ENCODE measurements at regions not wholly inside any gene's neighbourhood (a gene's known extent, or its start where the extent isn't known, plus 50 kb on each side); places are given as distances from the start of the nearest gene placed in this dataset.

GRCh38 chr15:29589975-29590374 lies 232.3 kb downstream of the TJP1 start:
- Histone ChIP-seq H3K27ac (ENCODE audit: extremely low read depth, low read depth, low read length) (no peak overlapping the region), H3K4me3 (ENCODE audit: low read depth, low read length) (no peak overlapping the region), H3K9me3 (ENCODE audit: control insufficient read depth, insufficient read depth, low read depth, low read length) (no peaks in the 10 kb centered on the region), H3K4me1 (ENCODE audit: control insufficient read depth, insufficient read depth, low read length) (no peaks in the 10 kb centered on the region), H3K36me3 (ENCODE audit: control insufficient read depth in 2 of 2, insufficient read depth in 1 of 2, low read length in 2 of 2) (no peaks in the 10 kb centered on the region)
- TF ChIP-seq ZNF114 (tag by site-specific recombination; IDR thresholded peaks at IDR 0.05) (no peak), ZNF416 (tag by site-specific recombination; IDR thresholded peaks at IDR 0.05) (no peak), ZNF658 (tag by site-specific recombination; IDR thresholded peaks at IDR 0.05) (no peak), ZNF202 (tag by site-specific recombination; IDR thresholded peaks at IDR 0.05; ENCODE audit: borderline replicate concordance) (no peak), ZNF785 (tag by site-specific recombination; IDR thresholded peaks at IDR 0.05) (no peak), ZNF404 (tag by site-specific recombination; IDR thresholded peaks at IDR 0.05) (no peak), ZNF184 (tag by site-specific recombination; IDR thresholded peaks at IDR 0.05) (no peak), ZFP3 (tag by site-specific recombination; IDR thresholded peaks at IDR 0.05; ENCODE audit: low read depth) (no peak), ZNF211 (tag by site-specific recombination; IDR thresholded peaks at IDR 0.05; ENCODE audit: low read depth) (no peak), ZNF175 (tag by site-specific recombination; IDR thresholded peaks at IDR 0.05) (no peak), GLI4 (tag by site-specific recombination; IDR thresholded peaks at IDR 0.05) (no peak), ZFP37 (tag by site-specific recombination; IDR thresholded peaks at IDR 0.05) (no peak), KLF16 (tag by site-specific recombination; IDR thresholded peaks at IDR 0.05) (no peak)
- POLR2A ChIA-PET: no interaction called here
- CTCF ChIA-PET: interaction anchor here (0.6 kb wide), 1 partner anchor 17 kb away, joined by 3 read pairs; no protein-coding TSS in a partner anchor

GRCh38 chr15:29589416-29589815 lies 232.9 kb downstream of the TJP1 start:
- H3K27ac ChIP-seq (ENCODE audit: extremely low read depth, low read depth, low read length): no peak overlapping the region
- no peaks in the 10 kb centered on the region for H3K36me3 ChIP-seq (ENCODE audit: control insufficient read depth in 2 of 2, insufficient read depth in 1 of 2, low read length in 2 of 2)
- no peaks in the 10 kb centered on the region for H3K9me3 ChIP-seq (ENCODE audit: control insufficient read depth, insufficient read depth, low read depth, low read length)
- CTCF ChIA-PET: no interaction called here
- no peaks in the 10 kb centered on the region for H3K4me1 ChIP-seq (ENCODE audit: control insufficient read depth, insufficient read depth, low read length)
- H3K4me3 ChIP-seq (ENCODE audit: low read depth, low read length): no peak overlapping the region
- POLR2A ChIA-PET: no interaction called here
- TF ChIP-seq ZBTB48 (tag by site-specific recombination; IDR thresholded peaks at IDR 0.05): no peak
- no peak for TF ChIP-seq ZNF76 (tag by site-specific recombination; IDR thresholded peaks at IDR 0.05; ENCODE audit: borderline replicate concordance, low read depth)
- TF ChIP-seq, protein P1, sequence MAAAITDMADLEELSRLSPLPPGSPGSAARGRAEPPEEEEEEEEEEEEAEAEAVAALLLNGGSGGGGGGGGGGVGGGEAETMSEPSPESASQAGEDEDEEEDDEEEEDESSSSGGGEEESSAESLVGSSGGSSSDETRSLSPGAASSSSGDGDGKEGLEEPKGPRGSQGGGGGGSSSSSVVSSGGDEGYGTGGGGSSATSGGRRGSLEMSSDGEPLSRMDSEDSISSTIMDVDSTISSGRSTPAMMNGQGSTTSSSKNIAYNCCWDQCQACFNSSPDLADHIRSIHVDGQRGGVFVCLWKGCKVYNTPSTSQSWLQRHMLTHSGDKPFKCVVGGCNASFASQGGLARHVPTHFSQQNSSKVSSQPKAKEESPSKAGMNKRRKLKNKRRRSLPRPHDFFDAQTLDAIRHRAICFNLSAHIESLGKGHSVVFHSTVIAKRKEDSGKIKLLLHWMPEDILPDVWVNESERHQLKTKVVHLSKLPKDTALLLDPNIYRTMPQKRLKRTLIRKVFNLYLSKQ (tag by site-specific recombination; IDR thresholded peaks at IDR 0.05; ENCODE audit: borderline replicate concordance): no peak
- TF ChIP-seq, protein P2, sequence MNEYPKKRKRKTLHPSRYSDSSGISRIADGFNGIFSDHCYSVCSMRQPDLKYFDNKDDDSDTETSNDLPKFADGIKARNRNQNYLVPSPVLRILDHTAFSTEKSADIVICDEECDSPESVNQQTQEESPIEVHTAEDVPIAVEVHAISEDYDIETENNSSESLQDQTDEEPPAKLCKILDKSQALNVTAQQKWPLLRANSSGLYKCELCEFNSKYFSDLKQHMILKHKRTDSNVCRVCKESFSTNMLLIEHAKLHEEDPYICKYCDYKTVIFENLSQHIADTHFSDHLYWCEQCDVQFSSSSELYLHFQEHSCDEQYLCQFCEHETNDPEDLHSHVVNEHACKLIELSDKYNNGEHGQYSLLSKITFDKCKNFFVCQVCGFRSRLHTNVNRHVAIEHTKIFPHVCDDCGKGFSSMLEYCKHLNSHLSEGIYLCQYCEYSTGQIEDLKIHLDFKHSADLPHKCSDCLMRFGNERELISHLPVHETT (tag by site-specific recombination; IDR thresholded peaks at IDR 0.05): no peak
- TF ChIP-seq INSM2 (tag by site-specific recombination; IDR thresholded peaks at IDR 0.05): no peak
- TF ChIP-seq ZNF148 (tag by site-specific recombination; IDR thresholded peaks at IDR 0.05; ENCODE audit: borderline replicate concordance): no peak
- no peak for TF ChIP-seq ZNF544 (tag by site-specific recombination; IDR thresholded peaks at IDR 0.05)
- TF ChIP-seq ZNF274 (IDR thresholded peaks at IDR 0.05; ENCODE audit: low read length): no peak
- TF ChIP-seq ZNF274 (tag by site-specific recombination; IDR thresholded peaks at IDR 0.05; ENCODE audit: borderline replicate concordance): no peak
- TF ChIP-seq, protein P3, sequence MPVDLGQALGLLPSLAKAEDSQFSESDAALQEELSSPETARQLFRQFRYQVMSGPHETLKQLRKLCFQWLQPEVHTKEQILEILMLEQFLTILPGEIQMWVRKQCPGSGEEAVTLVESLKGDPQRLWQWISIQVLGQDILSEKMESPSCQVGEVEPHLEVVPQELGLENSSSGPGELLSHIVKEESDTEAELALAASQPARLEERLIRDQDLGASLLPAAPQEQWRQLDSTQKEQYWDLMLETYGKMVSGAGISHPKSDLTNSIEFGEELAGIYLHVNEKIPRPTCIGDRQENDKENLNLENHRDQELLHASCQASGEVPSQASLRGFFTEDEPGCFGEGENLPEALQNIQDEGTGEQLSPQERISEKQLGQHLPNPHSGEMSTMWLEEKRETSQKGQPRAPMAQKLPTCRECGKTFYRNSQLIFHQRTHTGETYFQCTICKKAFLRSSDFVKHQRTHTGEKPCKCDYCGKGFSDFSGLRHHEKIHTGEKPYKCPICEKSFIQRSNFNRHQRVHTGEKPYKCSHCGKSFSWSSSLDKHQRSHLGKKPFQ (tag by site-specific recombination; IDR thresholded peaks at IDR 0.05): no peak
- no peak for TF ChIP-seq ZNF211 (tag by site-specific recombination; IDR thresholded peaks at IDR 0.05; ENCODE audit: low read depth)
- TF ChIP-seq ZXDB (tag by site-specific recombination; IDR thresholded peaks at IDR 0.05): no peak
- TF ChIP-seq ZNF433 (tag by site-specific recombination; IDR thresholded peaks at IDR 0.05; ENCODE audit: low read depth): no peak
- TF ChIP-seq ZNF133 (tag by site-specific recombination; IDR thresholded peaks at IDR 0.05): no peak
